ENCODE measurements at regions not wholly inside any gene's neighbourhood (a gene's known extent, or its start where the extent isn't known, plus 50 kb on each side); places are given as distances from the start of the nearest gene placed in this dataset.
"Not testable (repeated sequence)": the region's sequence is repeated elsewhere in the genome, so short reads cannot be mapped to it uniquely, and the experiment has no call there.

- DNase-seq = no peak
Observed at GRCh38 chr10:2616215-2616614, 451.1 kb upstream of the PFKP start.

- no peak for DNase-seq
Observed at GRCh38 chr10:2611603-2612002, 455.7 kb upstream of the PFKP start.

GRCh38 chr10:2610946-2611345 lies 456.4 kb upstream of the PFKP start:
- no peak for DNase-seq

DNA sequence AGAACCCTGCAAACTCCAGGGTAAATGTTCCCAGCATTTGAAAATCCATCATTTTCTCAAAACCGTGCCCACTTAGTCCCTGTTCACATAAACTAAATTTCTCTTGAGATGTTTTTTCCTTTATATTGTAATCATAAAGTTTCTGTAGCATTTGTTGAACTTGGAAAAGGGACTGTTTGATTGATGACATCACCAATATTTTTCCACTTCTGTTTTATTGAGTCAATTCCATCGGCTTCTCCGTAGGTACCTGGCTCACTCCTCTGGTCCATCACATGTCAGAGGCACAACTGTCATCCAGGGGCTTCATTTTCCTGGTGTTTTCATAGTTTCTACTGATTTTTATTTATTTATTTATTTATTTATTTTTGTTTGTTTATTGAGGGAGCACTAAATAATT lies 462.5 kb upstream of the PFKP start:
- DNase-seq = no peak

- no peak for DNase-seq
Observed at GRCh38 chr10:2599571-2599970, 467.8 kb upstream of the PFKP start.

GRCh38 chr10:2592360-2593160 lies 474.8 kb upstream of the PFKP start:
- DNase-seq = no peak

- DNase-seq = no peak
Observed at GRCh38 chr10:2589196-2589595, 478.2 kb upstream of the PFKP start.

- DNase-seq = no peak
Observed at GRCh38 chr10:2584385-2584784, 483.0 kb upstream of the PFKP start.

DNA sequence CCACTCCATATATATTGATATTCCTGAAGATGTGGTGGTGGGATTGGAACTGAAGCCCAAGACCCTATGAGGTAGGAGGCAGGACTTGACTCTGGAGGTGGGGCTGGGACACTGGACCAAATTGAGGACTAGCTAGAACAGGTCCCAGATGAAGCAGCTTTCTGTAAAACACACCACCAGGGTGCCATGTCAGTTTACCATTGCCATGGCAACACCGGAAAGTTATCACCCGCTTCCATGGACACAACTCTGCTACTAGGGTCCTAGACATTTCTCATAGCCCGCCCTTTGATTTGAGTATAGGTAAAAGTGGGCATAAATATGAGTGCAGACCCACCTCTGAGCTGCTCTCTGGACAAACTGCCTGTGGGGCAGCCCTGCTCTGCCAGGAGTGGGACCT lies 490.5 kb upstream of the PFKP start:
- no peak for DNase-seq

DNA sequence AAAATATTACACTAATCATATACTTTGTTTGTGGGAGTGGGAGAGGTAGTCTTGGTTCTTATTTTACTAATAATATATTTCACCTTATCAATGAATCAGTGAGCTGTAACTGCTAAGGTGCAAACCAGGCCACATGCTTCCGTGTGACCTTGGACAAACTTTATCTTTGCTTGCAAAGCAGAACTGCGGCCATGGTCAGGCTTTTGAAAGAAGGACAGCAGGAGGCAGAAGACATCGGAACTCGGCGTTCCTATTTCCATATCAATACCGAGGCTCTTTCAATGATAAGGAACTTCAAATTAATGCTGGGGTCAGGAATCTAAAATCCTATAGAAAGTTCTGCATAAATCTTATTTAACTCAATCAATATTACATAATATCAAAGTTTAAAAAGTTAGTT lies 491.9 kb upstream of the PFKP start:
- DNase-seq = no peak

GRCh38 chr10:2572611-2573010 lies 494.7 kb upstream of the PFKP start:
- no peak for DNase-seq

- no peak for DNase-seq
Observed at GRCh38 chr10:2556883-2557282, 510.5 kb upstream of the PFKP start.

GRCh38 chr10:2548071-2548470 lies 519.3 kb upstream of the PFKP start:
- DNase-seq = no peak

DNA sequence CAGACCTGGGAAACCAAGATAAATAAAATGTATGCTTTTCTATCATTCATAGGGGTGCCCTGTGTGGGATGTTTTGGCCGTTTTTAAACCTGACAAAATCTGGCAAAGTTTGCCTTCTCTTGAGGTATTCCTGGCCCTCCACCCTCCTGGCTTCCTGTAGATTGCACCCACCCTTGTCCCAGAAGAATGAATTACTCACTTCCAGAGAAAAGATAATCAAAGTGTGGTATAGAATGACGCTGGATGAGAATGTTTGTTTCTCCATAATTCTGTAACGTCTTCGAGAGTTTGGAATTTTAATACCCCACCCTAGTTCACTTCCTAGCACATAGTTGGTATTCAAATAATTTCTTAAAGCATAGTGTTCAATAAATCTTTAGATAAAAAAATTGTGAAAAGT lies 519.7 kb upstream of the PFKP start:
- DNase-seq = no peak

- not testable (repeated sequence) for DNase-seq
Observed at GRCh38 chr10:2546894-2547293, 520.5 kb upstream of the PFKP start.

- DNase-seq = no peak
Observed at GRCh38 chr10:2543974-2544373, 523.4 kb upstream of the PFKP start.

GRCh38 chr10:2543142-2543886 lies 524.0 kb upstream of the PFKP start:
- no peak for DNase-seq

DNA sequence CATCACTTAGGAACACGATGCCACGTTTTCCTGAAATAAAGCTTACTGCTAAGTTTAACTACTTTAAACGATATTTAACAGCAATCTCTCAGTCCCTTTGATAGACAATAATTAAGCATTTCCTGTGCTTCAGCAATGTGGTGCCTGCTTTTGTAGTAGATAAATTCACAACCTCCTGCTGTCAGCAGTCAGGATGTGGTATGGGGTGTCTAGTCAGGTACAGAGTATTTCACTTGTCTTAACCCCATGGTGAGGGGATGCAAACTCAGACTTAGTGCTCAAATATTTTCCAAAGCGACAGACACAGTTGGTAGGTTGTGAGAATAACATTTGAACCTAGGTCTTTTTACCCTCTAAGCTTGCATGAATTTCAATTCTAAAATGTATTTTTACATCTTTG lies 526.2 kb upstream of the PFKP start:
- DNase-seq = no peak

- no peak for DNase-seq
Observed at GRCh38 chr10:2529945-2530344, 537.4 kb upstream of the PFKP start.

GRCh38 chr10:2525781-2526180 lies 541.6 kb upstream of the PFKP start:
- DNase-seq = no peak

GRCh38 chr10:2519139-2519538 lies 548.2 kb upstream of the PFKP start:
- DNase-seq = no peak

- DNase-seq = no peak
Observed at GRCh38 chr10:2509081-2509531, 558.2 kb upstream of the PFKP start.

DNA sequence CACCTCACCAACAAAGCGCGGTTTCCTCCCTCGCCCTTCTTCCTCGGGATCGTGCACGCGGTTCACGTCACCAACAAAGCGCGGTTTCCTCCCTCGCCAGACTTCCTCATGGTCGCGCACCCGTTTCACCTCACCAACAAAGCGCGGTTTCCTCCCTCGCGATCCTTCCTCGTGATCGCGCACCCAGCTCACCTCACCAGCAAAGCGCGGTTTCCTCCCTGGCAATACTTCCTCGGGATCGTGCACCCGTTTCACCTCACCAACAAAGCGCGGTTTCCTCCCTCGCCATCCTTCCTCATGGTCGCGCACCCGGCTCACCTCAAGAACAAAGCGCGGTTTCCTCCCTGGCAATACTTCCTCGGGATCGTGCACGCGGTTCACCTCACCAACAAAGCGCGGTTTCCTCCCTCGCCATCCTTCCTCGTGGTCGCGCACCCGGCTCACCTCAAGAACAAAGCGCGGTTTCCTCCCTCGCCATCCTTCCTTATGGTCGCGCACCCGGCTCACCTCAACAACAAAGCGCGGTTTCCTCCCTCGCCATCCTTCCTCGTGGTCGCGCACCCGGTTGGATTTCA lies 565.9 kb upstream of the PFKP start:
- not testable (repeated sequence) for DNase-seq

DNA sequence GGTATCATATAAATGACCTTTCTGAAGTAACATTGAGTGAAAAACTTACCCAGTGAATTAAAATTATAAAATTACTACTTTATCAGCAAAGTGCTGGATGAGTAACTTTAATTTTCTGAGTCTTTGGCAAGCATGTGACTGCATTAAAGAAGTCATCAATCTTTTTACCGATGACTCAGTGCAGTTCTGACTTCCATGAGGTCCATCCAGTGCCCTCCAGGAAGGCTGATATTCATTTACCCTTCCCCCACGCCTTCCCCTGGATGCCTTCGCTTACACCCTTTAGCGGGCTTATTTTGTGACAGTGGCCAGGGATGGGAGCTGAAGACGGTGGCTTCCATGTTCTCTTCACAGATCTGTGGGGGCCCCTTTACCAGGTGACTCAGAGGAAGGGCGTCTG lies 572.9 kb upstream of the PFKP start:
- DNase-seq = no peak
